Common myeloid progenitor, CD34-positive (primary cell): ENCODE measurements at regions not wholly inside any gene's neighbourhood (a gene's known extent, or its start where the extent isn't known, plus 50 kb on each side); places are given as distances from the start of the nearest gene placed in this dataset.

Experiments
- CTCF ChIA-PET: fragments of 350-600 bp; sonication (Branson Sonifier 250); formaldehyde crosslinking; loops from one replicate; lab custom pipeline; 2021; ENCODE audit warnings: antibody characterized with exemption; lab: Charles Lee
- POLR2A ChIA-PET: fragments of 350-600 bp; sonication (Branson Sonifier 250); formaldehyde crosslinking; loops from one replicate; lab custom pipeline; 2021; ENCODE audit warnings: antibody characterized with exemption; lab: Charles Lee
- DNase-seq, 3 donors: peaks; one replicate each; pipeline versions ENCODE4 v3.0.0 to v3.0.0-alpha.2; 2013
- H3K27ac ChIP-seq, 2 experiments: 1 replicate in 1 of 2; 2 replicates in 1 of 2; pipeline ENCODE4 v1.7.0; 2013; ENCODE audit warnings: inconsistent platforms in 2 of 2, low read length in 2 of 2, mild to moderate bottlenecking in 2 of 2, low read depth in 1 of 2, moderate library complexity in 1 of 2; ENCODE audit not compliant: severe bottlenecking in 2 of 2, insufficient read depth in 1 of 2, poor library complexity in 1 of 2
- H3K27me3 ChIP-seq, 5 experiments: replicated peaks in 2 of 5; 1 replicate in 3 of 5; 2 replicates in 2 of 5; pipeline versions ENCODE4 v1.6.1 to v1.7.0; 2013; ENCODE audit warnings: low read length in 4 of 5, mild to moderate bottlenecking in 2 of 5, moderate library complexity in 2 of 5, inconsistent platforms in 1 of 5; ENCODE audit not compliant: insufficient read depth in 5 of 5, control insufficient read depth in 4 of 5
- H3K36me3 ChIP-seq, 4 experiments: 1 replicate in 2 of 4; 2 replicates in 2 of 4; pipeline versions ENCODE4 v1.6.1 to v1.7.0; 2013; ENCODE audit warnings: low read length in 3 of 4, control low read depth in 1 of 4, mild to moderate bottlenecking in 1 of 4; ENCODE audit not compliant: control insufficient read depth in 4 of 4, insufficient read depth in 4 of 4
- H3K4me1 ChIP-seq, 4 experiments: 1 replicate in 3 of 4; 2 replicates in 1 of 4; pipeline versions ENCODE4 v1.6.1 to v1.7.1; 2013; ENCODE audit warnings: low read length in 3 of 4, mild to moderate bottlenecking in 3 of 4, control low read depth in 1 of 4, inconsistent platforms in 1 of 4, moderate library complexity in 1 of 4; ENCODE audit not compliant: control insufficient read depth in 4 of 4, insufficient read depth in 4 of 4; ENCODE audit errors: control extremely low read depth in 1 of 4
- H3K4me3 ChIP-seq, 7 experiments: 1 replicate in 4 of 7; 2 replicates in 3 of 7; pipeline versions ENCODE4 v1.5.1 to v1.7.0; 2013; ENCODE audit warnings: mild to moderate bottlenecking in 7 of 7, low read length in 6 of 7, moderate library complexity in 6 of 7, inconsistent platforms in 2 of 7, low read depth in 2 of 7, control low read depth in 1 of 7; ENCODE audit not compliant: insufficient read depth in 4 of 7, control insufficient read depth in 1 of 7; ENCODE audit errors: extremely low read depth in 1 of 7
- H3K9me3 ChIP-seq, 5 experiments: 1 replicate in 4 of 5; 2 replicates in 1 of 5; pipeline versions ENCODE4 v1.6.1 to v1.7.1; 2013; ENCODE audit warnings: low read length in 4 of 5, mild to moderate bottlenecking in 2 of 5, inconsistent platforms in 1 of 5, low read depth in 1 of 5, moderate library complexity in 1 of 5; ENCODE audit not compliant: control insufficient read depth in 4 of 5, insufficient read depth in 2 of 5; ENCODE audit errors: control extremely low read depth in 1 of 5
- WGBS: methylation state at CpG from one replicate; pipeline ENCODE4 v1.1.5; 2013; ENCODE audit not compliant: insufficient coverage; 5-methylcytosine and 5-hydroxymethylcytosine counted together

DNA sequence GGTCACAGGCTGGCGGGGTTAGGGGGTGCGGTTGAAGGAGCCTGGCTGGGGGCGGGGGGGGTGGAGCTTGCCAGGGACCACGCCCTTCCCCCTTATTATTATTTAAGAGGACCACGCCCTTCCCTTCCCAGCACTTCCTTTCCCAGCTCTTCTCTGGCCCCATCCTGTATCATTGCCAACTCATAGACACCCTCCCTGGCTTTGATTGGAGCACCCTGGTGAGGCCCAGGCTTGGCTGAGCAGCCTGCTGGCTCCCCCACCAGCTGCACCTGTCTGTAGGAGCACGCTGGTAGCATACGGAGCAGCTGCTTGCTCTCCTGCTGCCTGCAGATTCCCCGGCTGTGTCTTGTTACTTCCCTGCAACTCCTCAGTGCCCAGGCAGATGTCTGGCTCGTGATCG, 62.5 kb upstream of the PDX1 start:
- WGBS: 85% methylated on average over 7 of the region's 10 CpGs
- CTCF ChIA-PET: interaction anchor here (1.8 kb wide), 1 partner anchor 27 kb away, joined by 6 read pairs; no protein-coding TSS in a partner anchor

GRCh38 chr13:27858046-27858445, 61.8 kb upstream of the PDX1 start:
- no peak overlapping the region for H3K27ac ChIP-seq
- no peaks in the 10 kb centered on the region for H3K4me1 ChIP-seq
- DNase-seq: no peak
- H3K4me3 ChIP-seq: no peak overlapping the region
- ChIA-PET CTCF (no interaction called here), POLR2A (no interaction called here)
- WGBS: 80% methylated on average over 5 of the region's 5 CpGs
- H3K27me3 ChIP-seq: peaks cover 4 to 89% (median 38%) of the 10 kb centered on the region in 5 experiments
- H3K9me3 ChIP-seq: no peaks in the 10 kb centered on the region
- H3K36me3 ChIP-seq: no peaks in the 10 kb centered on the region

More for the DNA sequence above, 62.5 kb upstream of the PDX1 start:
- Histone ChIP-seq H3K27me3 (peaks cover 4 to 91% (median 37%) of the 10 kb centered on the region in 5 experiments), H3K36me3 (no peaks in the 10 kb centered on the region), H3K27ac (no peak overlapping the region), H3K4me3 (no peak overlapping the region), H3K9me3 (no peaks in the 10 kb centered on the region), H3K4me1 (no peaks in the 10 kb centered on the region)
- DNase-seq: no peak
- POLR2A ChIA-PET: no interaction called here

- peaks cover 0 to 3% (median 0%) of the 10 kb centered on the region in 5 experiments for H3K9me3 ChIP-seq
- DNase-seq: no peak
- no peak overlapping the region for H3K4me3 ChIP-seq
- no peaks in the 10 kb centered on the region for H3K4me1 ChIP-seq
- H3K27me3 ChIP-seq: peaks cover 9 to 79% (median 21%) of the 10 kb centered on the region in 5 experiments
- 47% methylated on average over 5 of the region's 5 CpGs for WGBS
- no peaks in the 10 kb centered on the region for H3K36me3 ChIP-seq
- ChIA-PET POLR2A (no interaction called here), CTCF (interaction anchor here (0.7 to 1.6 kb wide), 7 partner anchors 8 to 499 kb away, joined by 3 to 5 read pairs (median 3); no protein-coding TSS in a partner anchor)
- no peak overlapping the region for H3K27ac ChIP-seq
Observed at GRCh38 chr13:27860743-27861142, 59.1 kb upstream of the PDX1 start.

GRCh38 chr13:27861165-27861564, 58.6 kb upstream of the PDX1 start:
- H3K27me3 ChIP-seq: peaks cover 9 to 78% (median 21%) of the 10 kb centered on the region in 5 experiments
- H3K4me3 ChIP-seq: no peak overlapping the region
- DNase-seq: no peak
- ChIA-PET POLR2A (no interaction called here), CTCF (interaction anchor here (1.2 to 1.6 kb wide), 6 partner anchors 8 to 499 kb away, joined by 3 to 5 read pairs (median 3); no protein-coding TSS in a partner anchor)
- H3K27ac ChIP-seq: no peak overlapping the region
- peaks cover 0 to 3% (median 0%) of the 10 kb centered on the region in 5 experiments for H3K9me3 ChIP-seq
- no peaks in the 10 kb centered on the region for H3K4me1 ChIP-seq
- H3K36me3 ChIP-seq: no peaks in the 10 kb centered on the region
- WGBS: 67% methylated on average over 1 of the region's 5 CpGs

- H3K4me3 ChIP-seq: no peak overlapping the region
- whole genome bisulfite sequencing: 0% methylated on average over 2 of the region's 9 CpGs
- no peaks in the 10 kb centered on the region for H3K4me1 ChIP-seq
- no peaks in the 10 kb centered on the region for H3K36me3 ChIP-seq
- peaks cover 0 to 3% (median 0%) of the 10 kb centered on the region in 5 experiments for H3K9me3 ChIP-seq
- peak; percentile 28 to 61 (median 51) for DNase-seq
- no peak overlapping the region for H3K27ac ChIP-seq
- ChIA-PET CTCF (interaction anchor here (0.9 to 2.2 kb wide), 17 partner anchors 8 to 507 kb away, joined by 3 to 14 read pairs (median 4); no protein-coding TSS in a partner anchor), POLR2A (interaction anchor here (0.6 kb wide), 1 partner anchor 453 kb away, joined by 3 read pairs; no protein-coding TSS in a partner anchor)
- H3K27me3 ChIP-seq: peaks cover 4 to 56% (median 19%) of the 10 kb centered on the region in 5 experiments
Observed at GRCh38 chr13:27868641-27869435, 51.0 kb upstream of the PDX1 start.

DNA sequence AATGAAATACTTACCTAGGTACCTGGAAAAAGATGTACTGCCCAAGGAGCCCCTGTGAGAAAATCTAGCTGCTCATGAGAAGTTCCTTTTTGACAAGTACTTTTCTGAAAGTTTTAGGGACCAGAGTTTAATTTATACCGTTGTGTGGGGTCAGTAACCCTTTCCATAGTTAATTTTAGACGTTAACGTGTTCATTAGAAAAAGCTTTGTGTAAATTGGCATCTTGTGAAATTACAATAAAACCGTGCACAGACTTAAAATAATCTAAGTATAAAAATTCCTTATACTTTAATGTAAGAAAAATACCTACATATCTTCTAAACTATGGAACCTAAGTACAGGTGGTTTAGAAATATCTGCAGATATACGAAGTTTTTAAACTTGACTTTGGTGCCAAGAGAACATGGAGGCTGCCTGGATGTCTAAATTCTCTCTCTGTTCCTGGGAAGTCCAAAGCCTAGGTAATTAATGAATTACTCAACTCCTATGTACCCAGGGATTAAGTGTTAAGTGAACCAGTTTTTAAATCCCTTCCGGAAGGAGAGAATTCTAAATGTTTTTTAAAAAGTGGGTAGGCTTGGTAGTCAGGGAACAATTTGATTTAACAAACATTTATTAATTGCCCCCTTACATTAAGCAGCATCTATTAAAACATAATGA, 50.2 kb upstream of the PDX1 start:
- DNase-seq: no peak
- Histone ChIP-seq H3K4me3 (no peak overlapping the region), H3K27me3 (peaks cover 4 to 52% (median 19%) of the 10 kb centered on the region in 5 experiments), H3K36me3 (no peaks in the 10 kb centered on the region), H3K4me1 (no peaks in the 10 kb centered on the region), H3K27ac (no peak overlapping the region), H3K9me3 (peaks cover 0 to under 1% (median 0%) of the 10 kb centered on the region in 5 experiments)
- POLR2A ChIA-PET: interaction anchor here (0.6 kb wide), 2 partner anchors 57 to 454 kb away, joined by 3 to 4 read pairs; no protein-coding TSS in a partner anchor
- WGBS: 89% methylated on average over 1 of the region's 6 CpGs
- CTCF ChIA-PET: interaction anchor here (0.9 to 2.2 kb wide), 17 partner anchors 9 to 114 kb away, joined by 3 to 14 read pairs (median 4); no protein-coding TSS in a partner anchor
